Mucosa of descending colon (tissue), 3 donors: ENCODE measurements at regions not wholly inside any gene's neighbourhood (a gene's known extent, or its start where the extent isn't known, plus 50 kb on each side); places are given as distances from the start of the nearest gene placed in this dataset.

Experiments used
- ATAC-seq: fragments of 200-7000 bp; cut with Tn5 transposase; one replicate; pipeline ENCODE4 v1.9.1; 2020; ENCODE audit warnings: mild to moderate bottlenecking, moderate library complexity
- DNase-seq, 3 donors: peaks; one replicate each; pipeline ENCODE4 v3.0.0-alpha.2; 2020
- H3K36me3 ChIP-seq: fragments of 200-600 bp; one replicate; pipeline ENCODE4 v1.8.0; 2021; ENCODE audit warnings: low read depth, mild to moderate bottlenecking
- H3K4me1 ChIP-seq: fragments of 200-600 bp; one replicate; pipeline ENCODE4 v1.8.0; 2021; ENCODE audit warnings: low read depth, mild to moderate bottlenecking
- H3K4me3 ChIP-seq: fragments of 200-600 bp; one replicate; pipeline ENCODE4 v1.8.0; 2021; ENCODE audit warnings: mild to moderate bottlenecking
- H3K9me3 ChIP-seq: fragments of 200-600 bp; one replicate; pipeline ENCODE4 v1.8.0; 2021; ENCODE audit warnings: mild to moderate bottlenecking
- intact Hi-C, 2 donors: fragments of 100-400 bp; cut with DNase I in 1 of 2; cut with micrococcal nuclease in 1 of 2; formaldehyde crosslinking; loops; one replicate each; pipeline versions ENCODE4 v1.11.0 to v1.11.1; 2022; cut with DNase I, micrococcal nuclease
- TF ChIP-seq, protein P1 (sequence below): fragments of 200-600 bp; IDR thresholded peaks from one replicate; pipeline ENCODE4 v1.8.0; 2022; ENCODE audit warnings: antibody characterized with exemption, mild to moderate bottlenecking
- donor health status: DM: no; HTN: no; CAD: no; lungs with moderate emphysema.
- donor health status: DM: no; HTN: no; CAD: no.
- donor health status: DM: no; HTN: yes; CAD: no.

DNA sequence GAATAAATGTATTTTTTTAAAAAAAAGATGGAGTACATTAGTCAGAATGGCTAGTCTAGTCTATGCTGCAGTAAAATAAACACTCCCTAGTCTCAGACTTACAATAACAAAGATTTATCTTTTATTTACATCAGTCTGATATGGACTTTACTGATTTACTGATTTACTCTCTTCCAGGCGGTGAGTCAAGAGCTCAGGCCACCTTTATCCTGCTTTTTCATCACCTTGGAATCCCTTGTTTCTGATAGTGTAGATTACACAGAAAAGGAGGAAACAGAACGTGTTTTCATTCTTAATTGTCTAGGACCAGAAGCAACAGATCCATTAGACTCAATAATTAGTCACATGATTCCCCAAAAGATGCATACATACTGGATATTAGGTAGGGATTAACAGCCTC is 290.1 kb upstream of the TRPC7 start:
- Histone ChIP-seq H3K9me3 (no peaks in the 10 kb centered on the region), H3K4me1 (no peaks in the 10 kb centered on the region), H3K4me3 (no peak overlapping the region), H3K36me3 (no peaks in the 10 kb centered on the region)
- TF ChIP-seq, protein P1, sequence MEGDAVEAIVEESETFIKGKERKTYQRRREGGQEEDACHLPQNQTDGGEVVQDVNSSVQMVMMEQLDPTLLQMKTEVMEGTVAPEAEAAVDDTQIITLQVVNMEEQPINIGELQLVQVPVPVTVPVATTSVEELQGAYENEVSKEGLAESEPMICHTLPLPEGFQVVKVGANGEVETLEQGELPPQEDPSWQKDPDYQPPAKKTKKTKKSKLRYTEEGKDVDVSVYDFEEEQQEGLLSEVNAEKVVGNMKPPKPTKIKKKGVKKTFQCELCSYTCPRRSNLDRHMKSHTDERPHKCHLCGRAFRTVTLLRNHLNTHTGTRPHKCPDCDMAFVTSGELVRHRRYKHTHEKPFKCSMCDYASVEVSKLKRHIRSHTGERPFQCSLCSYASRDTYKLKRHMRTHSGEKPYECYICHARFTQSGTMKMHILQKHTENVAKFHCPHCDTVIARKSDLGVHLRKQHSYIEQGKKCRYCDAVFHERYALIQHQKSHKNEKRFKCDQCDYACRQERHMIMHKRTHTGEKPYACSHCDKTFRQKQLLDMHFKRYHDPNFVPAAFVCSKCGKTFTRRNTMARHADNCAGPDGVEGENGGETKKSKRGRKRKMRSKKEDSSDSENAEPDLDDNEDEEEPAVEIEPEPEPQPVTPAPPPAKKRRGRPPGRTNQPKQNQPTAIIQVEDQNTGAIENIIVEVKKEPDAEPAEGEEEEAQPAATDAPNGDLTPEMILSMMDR: no peak
- no peak for ATAC-seq
- intact Hi-C loops: no loop called here
- no peak for DNase-seq

DNA sequence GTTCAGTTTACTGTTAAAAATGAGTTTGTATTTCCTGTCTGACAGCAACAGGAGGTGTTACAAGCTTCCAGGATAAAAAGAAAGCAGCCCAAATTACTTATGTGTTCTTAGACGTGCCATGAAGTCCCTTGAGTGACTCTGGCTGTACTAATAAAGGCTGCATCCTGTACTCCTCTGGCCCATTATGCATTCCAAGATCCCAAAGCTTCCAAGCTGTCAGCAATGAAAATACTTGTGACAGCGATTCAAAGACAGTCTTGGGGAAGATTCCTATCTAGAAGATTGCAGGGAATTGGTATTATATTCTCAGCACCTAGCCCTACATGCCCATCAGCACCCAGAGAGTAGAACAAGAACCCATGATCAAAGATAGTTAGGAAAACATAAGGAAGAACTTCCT is 281.6 kb upstream of the TRPC7 start:
- Histone ChIP-seq H3K9me3 (no peaks in the 10 kb centered on the region), H3K4me1 (no peaks in the 10 kb centered on the region), H3K4me3 (no peak overlapping the region), H3K36me3 (no peaks in the 10 kb centered on the region)
- no peak for ATAC-seq
- TF ChIP-seq, protein P1: no peak
- no peak for DNase-seq
- intact Hi-C loops: no loop called here

DNA sequence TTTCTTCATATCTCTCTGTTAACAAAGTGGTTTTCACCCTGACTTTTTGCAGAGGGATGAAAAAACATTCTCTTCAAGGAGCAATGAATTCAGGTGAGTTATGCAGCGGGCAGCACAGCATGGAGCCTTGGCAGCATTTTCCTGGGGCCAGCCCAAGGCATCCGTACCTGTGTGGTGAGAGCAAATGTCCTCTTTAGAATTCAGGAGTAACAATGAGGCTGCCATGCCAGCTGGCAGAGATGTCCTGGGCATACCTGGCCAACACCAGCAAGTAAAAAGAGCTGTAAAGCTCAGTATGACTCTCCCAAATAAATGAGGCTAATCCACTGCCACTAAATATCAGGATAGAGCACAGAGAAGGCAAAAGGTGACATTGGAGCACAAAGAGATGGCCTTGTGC is 277.6 kb upstream of the TRPC7 start:
- no peak for ATAC-seq
- TF ChIP-seq, protein P1: no peak
- Histone ChIP-seq H3K36me3 (no peaks in the 10 kb centered on the region), H3K9me3 (no peaks in the 10 kb centered on the region), H3K4me3 (no peak overlapping the region), H3K4me1 (no peaks in the 10 kb centered on the region)
- no peak for DNase-seq
- intact Hi-C loops: no loop called here

DNA sequence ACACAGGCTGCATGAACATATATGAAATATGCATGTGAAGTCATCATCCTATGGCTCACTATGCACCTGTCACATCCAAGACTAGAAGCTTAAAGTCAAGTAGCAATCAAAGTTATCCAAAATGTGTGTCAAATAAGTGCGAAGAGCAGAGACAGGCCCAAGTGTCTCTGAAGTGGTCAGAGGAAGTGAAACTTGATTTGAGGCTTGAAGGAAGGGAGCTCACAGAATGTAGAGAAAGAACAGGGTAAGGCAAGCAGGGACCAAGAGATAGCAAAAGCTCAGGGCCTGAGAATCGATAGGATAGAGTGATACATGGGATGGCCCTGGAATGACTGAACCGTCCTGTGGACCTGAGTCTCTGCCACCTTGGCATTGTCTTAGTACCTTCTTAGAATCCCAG is 274.3 kb upstream of the TRPC7 start:
- Histone ChIP-seq H3K36me3 (no peaks in the 10 kb centered on the region), H3K4me3 (no peak overlapping the region), H3K9me3 (no peaks in the 10 kb centered on the region), H3K4me1 (no peaks in the 10 kb centered on the region)
- no peak for DNase-seq
- no peak for ATAC-seq
- intact Hi-C loops: no loop called here
- TF ChIP-seq, protein P1: no peak

DNA sequence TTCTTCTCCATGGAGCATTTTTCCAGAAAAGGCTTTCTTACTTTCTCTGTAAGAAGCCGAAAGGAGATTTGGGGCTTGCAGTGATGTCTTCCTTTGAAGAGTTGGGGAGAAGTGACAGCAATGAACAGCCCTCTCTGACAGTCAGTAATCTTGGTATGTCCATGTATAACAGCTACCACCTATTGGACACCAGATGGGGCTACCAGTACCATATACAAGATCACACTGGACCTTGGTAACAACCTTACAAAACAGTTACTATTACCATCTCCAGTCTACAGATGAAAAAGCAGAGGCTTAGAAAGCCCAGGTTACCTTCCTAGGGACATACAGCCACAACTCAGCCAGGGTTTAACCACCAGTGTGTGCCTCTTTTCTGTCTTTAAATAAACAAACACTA is 272.7 kb upstream of the TRPC7 start:
- Histone ChIP-seq H3K4me1 (no peaks in the 10 kb centered on the region), H3K9me3 (no peaks in the 10 kb centered on the region), H3K4me3 (no peak overlapping the region), H3K36me3 (no peaks in the 10 kb centered on the region)
- ATAC-seq (no peak), DNase-seq (no peak)
- TF ChIP-seq, protein P1: no peak
- intact Hi-C loops: no loop called here

DNA sequence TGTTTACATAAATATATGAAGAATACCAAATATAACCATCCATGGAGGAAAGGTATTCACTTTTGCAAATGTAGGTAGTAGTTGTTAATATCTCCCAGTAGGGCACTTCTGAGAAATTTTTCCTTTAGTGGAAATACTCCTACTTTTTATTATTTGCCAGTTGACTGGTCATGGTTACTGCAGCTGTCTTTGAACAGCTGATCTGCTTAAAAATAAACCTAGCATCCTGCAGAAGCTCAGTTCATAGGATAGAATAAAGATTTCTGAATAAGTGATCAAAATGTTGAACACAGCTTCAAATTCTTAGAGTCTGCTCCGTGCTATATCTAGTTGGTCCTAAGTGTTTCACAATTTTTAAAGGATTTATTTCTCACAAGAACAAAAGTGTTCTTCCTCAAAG is 270.7 kb upstream of the TRPC7 start:
- no peak for DNase-seq
- Histone ChIP-seq H3K4me3 (no peak overlapping the region), H3K9me3 (no peaks in the 10 kb centered on the region), H3K4me1 (no peaks in the 10 kb centered on the region), H3K36me3 (no peaks in the 10 kb centered on the region)
- ATAC-seq: no peak
- TF ChIP-seq, protein P1: no peak
- intact Hi-C loops: no loop called here
